Activated CD8-positive, alpha-beta memory T cell treated with anti-CD3 and anti-CD28 coated beads for 24 hours (primary cell): ENCODE measurements at regions not wholly inside any gene's neighbourhood (a gene's known extent, or its start where the extent isn't known, plus 50 kb on each side); places are given as distances from the start of the nearest gene placed in this dataset.
"Not testable (repeated sequence)": the region's sequence is repeated elsewhere in the genome, so short reads cannot be mapped to it uniquely, and the experiment has no call there.

Source experiments
- DNase-seq: peaks from one replicate; pipeline ENCODE4 v3.0.0-alpha.2; 2020

DNA sequence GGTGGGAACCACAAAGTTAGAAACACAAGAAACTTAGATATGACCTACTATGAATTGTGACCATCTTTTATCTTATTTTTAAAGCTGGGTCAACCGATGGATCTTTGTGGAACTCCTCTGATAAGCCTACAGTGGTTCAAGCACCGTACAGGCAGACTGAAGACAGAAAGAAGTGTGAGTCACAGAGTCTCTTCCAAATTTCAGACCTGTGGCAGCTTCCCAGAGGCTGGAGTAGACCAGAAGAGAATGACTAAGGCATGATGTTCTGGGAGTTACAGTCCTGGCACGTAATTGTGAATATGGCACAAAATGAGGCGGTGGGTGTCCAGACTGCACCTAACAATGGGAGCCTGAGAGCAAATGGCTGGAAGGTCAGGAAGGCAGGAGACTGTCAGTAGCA, 70.0 kb downstream of the LMO4 start:
- no peak for DNase-seq

DNA sequence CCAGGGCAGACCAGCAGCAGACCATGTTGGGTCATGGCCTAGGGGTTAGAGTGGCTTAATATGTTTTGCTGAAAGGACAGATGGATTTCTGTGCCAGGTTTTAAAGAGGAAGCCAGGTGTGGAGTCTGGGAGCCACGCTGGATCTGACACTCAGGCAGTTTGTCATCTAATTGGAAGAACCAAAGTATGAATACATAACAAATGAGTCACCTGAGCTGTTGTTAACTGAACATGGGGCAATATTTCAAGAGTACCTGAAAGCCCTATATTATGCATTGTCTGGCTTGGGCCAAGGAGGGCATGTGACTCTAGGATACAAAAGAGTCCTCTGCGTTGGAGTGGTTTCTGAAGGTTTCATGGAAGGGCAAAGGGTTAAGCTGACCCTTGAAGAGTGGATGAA, 70.6 kb downstream of the LMO4 start:
- DNase-seq: no peak

DNA sequence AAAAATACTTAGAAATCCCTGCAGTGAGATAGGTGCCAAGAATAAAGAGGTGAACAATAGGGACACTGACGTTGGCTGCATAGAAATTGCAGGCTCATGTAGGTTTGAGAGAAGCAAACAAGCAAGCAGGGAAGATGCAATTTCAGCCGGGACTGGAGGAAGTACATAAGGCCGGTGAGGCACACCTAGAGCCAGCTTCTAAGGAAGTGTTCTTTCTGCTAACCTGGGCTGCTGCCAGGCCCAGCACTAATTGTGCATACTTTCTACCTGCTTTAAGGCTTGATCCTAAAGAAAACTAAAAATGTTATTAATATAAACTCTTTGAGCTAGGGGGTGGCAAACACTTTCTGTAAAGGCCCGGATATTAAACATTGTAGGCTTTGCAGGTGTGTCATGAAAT, 71.0 kb downstream of the LMO4 start:
- no peak for DNase-seq

DNA sequence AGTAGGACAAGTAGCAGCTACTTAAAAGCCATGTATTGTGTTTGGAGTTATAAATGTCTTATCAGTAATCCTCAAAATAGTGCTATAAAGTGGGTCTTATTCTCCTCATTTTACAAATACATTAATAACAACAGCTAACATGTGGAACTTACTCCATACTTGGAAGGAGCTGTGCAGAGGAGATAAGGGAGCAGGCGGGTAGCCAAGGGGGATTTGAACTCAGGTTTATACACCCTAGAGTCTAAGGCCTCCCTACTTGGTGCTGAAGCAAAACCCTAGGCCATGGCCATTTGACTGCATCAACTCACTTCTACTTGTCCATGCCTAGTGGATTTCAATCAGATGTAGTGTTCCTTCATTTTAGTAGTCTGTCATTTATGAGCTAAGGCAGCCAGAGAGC, 72.1 kb downstream of the LMO4 start:
- no peak for DNase-seq

DNA sequence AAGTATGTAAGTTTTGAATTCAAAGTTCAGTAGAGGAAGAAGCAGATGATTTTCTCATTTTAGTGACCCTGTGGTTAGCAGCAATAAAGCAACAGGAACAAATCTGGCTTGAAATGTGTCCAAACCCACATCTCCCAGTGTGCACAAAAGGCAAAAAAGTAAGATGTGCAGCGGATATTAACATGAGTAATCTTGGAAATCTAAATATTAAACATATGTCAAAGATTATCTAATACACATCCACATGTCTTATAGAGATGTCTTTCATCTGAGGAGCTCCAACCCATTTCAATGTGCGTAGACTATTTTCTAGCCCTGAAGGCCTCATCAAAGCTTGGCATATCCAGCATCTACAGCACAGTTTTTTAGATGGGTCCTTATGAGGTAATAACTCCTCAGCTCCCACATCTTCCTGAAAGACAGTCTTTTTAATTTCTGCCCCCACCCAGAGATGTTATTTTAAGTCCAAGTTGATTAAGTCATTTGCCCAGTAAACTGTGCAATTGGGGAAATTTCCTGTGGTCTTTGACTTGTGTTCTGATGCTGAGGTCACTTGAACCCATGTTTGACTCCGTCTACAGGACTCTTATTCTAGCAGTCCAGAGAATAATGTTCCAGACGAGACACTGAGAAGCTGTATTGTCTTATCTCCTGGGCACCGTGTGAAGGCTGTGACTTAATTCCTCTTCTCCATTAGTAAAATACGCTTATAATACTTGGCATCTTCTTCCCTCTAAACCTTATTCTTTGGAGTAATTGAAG, 73.7 kb downstream of the LMO4 start:
- DNase-seq: no peak

DNA sequence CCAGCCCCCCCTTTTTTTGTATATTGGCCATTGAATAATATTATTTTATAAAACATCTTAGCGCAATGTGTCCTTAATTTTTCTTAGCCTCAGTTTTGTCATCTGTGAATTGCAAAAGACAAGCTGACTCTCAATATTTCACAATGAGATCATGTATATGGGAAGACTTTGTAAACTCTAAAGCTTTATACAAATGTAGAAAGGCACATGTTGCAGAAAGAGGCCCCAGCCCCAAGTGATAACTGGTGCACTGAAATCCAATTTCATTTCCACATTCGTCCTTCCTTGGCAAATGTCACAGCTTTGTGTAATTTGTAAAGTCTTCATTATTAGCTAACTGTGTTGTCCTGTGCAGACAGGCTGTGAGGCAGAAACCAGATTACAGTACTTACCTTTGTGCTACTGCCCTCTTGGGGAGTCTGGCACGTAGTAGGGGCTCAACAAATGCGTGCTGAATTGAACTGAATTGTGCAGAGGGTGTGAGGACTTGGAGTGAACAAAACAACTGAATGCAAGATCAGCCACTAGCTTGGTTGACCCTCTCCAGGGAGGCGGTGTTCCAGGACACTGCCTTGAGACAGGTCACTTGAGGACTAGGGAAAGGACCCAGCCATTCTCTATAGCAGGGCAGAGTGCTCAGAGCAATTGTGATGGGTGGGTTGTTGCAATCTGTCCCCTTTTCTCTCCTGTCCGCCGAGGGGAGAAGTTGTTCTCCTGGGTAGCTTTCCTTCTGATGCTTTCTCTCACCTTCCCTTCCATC, 74.6 kb downstream of the LMO4 start:
- DNase-seq: no peak

DNA sequence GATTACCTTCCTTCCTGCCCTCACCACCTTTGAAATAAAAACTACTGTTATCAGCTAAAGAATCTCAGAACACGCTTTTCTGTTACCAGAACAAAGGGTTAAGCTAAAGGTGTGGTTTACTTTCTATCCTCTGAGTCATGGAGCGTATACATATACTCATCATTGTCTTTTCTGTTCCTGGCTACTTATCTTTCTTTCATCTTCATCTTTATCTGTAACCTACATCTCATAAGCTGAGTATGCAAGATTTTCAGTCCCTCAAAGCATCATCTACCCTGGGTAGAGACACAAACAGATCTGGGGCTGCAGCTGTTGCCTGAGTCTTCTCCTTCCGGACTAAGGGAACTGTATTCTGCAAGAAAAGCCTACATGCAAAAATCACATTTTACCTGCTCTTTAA, 75.6 kb downstream of the LMO4 start:
- DNase-seq: no peak

DNA sequence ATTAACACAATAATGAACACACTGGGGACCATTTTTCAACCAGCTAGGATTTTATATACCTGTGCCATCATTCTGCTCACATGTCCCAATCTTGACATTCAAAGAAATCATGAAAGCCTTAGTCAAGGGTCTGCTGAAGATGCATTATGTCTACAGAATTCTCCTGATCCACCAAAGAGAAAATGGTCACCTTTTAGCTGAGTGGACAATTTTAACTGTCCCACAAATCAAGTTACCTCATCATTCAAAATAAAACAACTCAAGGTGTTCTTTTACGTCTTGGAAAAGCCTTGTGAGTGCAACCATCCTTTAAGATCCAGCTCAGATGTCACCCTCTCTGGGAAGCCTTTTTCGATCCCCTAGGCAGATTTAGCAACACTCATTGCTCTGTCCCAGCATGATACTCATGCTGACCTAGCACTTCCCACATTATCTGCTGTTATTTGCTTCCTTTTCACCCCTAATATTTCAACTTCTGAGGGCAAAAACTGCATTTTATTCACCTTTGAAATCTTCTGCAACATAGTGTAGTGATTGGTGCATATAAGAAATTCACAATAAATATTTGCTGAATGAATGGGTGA, 80.1 kb downstream of the LMO4 start:
- DNase-seq: no peak

DNA sequence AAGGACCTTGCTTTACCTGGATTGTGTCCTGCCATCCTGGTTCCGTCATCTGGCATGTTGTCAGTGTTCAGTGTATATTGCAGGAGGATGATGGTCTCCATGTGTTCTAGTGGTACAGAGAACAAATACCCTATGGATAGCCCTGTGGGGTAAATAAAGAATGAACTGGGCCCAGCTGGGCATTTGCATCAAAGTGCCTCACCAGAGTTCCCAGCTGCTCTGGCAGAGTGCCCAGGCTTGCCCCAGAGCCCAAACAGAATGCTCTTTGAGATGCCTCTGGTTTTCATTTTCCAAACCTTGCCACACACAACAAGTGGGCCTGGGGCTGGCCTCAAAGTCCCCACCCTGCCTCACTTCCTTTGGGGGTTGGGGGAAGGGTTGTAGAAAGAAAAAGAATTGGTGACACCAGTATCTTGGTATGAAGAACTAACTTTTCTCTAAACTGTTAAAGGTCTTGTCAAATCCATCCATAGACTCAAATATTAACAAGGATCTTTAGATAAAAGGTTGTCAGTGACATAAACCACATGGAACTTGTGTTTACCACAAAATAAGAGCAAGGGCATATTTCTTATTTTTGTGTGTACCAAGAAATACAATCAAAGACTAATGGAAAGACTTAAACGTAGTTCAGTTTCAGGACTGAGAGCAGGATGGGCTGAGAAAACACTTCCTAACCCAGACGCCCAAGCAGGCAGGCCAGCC, 82.2 kb downstream of the LMO4 start:
- no peak for DNase-seq

DNA sequence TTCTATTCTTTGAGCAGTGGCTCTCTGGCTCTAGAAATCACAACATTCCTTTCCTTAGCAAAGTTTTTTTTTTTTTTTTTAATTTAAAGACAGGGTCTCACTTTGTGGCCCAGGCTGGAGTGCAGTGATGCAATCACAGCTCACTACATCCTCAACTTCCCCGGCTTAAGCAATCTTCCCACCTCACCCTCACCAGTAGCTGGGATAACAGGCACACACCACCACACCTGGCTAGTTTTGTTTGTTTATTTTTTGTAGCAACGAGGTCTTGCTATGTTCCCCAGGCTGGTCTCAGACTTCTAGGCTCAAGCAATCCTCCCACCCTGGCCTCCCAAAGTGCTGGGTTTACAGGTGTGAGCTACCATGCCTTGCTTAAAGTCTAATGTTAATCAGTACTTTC, 85.2 kb downstream of the LMO4 start:
- DNase-seq: not testable (repeated sequence)

DNA sequence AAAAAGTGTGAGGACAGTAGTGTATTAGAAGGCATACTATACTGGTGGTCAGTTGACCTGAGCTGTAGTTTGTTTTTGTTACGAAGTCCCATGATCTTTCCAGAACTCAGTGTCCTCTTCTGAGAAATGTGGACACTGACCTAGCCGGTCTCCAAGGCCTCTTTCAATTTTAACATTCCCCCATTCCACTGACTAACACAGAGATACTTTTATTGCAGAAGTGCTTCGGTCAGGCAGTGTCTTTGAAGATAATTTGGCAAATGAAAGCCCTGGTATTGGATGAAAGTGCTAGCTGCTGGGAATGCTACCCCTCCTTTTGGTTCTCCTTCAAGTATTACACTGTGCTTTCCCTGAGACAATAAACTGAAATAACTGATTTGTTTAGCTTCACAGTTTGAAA, 89.4 kb downstream of the LMO4 start:
- no peak for DNase-seq

DNA sequence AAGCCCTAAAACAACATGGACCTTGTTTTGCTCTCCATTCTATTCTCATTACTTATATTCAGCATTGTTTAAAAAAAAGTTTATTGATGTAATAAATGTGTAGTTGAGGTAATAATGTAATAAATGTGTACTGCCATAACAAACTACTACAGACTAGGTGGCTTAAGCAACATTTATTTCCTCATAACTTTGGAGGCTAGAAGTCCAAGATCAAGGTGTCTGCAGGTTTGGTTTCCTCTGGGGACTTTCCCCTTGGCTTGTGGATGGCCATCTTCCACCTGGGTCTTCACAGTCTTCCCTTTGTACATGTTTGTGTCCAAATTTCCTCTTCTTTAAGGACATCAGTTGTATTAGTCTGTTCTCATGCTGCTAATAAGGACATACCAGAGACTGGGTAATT, 93.1 kb downstream of the LMO4 start:
- DNase-seq: no peak

DNA sequence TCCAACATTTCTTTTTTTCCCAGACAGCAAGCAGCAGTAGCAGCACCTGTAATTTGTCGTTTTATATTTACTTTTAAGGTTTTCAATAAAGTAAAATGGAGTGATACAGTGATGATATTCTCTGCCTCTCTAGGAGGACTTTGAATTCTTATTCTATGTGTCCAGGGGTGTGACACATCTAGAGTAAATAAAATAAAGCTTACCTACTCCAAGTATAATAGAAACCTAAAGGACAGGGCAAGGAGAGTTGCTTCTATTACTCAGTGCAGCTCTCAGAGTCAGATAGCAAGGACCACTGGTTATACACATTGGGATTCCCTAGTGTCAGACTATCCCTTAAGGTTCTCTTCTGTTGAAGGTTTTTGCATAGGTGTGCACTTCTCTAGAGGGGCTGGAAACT, 95.9 kb downstream of the LMO4 start:
- DNase-seq: no peak

DNA sequence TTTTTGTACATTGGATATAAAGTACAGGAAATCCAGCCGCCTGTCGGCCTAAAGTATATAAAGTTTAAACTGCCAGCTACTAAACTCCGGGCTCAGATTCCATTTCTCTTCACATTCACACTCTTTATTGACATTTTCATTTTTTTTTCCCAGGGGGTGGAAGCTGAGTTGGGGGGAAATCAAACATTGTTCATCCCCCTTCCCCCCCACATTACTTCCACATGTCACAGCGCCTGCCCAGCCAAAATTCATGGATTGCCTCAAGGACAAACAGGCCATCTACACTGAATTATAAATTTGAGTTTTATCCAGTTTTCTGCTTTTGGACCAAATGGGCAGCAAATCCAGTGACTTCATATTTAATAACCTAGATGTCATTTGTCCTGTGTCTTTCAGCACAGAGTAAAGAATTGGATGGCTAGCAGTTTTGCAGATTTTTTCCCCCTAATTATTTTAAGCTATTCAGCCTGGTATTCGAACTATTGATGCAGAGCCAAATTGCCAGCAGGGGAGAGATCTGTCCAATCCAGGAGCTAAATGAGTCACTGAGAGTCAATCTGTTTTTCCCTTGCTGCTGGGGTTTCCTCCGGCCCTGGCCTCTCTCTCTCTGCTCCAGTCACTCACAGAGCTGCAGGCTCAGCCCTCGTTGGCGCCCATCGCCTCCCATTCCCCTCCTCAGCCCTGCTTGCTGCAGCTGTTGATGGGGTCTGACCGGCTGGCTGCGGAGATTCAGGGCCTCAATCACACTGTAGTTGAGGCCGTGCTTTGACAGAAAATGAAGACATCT, 98.0 kb downstream of the LMO4 start:
- no peak for DNase-seq

DNA sequence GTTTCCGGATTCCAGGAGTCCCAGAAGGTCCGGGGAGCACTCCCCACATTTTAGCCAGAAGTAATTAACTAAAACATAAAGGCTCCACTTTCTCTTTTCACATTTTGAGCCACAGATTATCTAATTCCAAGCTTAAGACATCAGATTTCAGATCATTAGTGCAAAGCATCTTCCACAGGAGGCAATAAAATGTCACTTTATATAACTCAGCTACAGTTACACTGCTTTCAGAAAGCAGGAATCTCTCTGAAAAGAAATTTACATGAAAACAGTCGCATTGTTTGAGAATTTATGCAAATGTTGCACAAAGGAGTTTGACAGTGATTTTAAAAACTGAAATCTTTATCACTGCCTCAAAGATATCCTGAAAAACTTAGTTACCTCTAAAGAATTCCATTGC, 99.7 kb downstream of the LMO4 start:
- DNase-seq: no peak

DNA sequence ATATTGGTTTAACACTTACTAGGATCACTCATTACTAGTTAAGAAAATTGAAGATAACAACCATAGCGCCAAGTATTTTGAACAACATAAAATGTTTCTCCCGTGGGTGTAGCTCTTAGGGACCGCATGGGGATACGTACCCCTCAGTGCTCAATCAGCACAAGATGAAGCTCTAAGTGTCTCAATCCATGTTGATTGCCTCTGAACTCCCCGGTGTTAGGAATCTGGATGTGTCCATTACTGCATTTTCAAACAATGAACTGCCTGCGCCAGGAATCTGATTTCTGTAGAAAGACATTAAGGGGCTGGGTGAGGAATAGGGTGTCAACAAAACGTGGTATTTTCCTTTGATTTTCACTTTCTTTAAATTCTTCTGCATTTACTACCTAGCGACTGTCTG, 100.2 kb downstream of the LMO4 start:
- no peak for DNase-seq

DNA sequence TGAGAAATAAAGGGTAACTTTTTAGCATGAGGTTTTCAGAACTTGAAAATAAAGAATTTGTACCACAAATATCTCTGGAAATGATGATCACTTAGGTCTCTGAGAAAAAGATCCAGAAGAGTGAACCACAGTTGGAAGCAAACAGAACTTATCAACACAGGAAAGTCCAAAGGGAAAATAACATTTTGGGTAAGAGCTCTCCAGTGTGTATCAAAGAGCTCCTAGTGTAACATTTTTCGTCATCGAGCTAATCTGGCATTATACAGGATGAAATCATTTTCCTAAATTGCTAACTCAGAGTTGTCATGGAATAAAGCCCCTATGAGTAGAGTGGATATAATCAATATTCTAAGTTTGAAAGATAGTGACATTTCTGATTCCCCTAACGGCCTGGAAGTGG, 104.0 kb downstream of the LMO4 start:
- no peak for DNase-seq

DNA sequence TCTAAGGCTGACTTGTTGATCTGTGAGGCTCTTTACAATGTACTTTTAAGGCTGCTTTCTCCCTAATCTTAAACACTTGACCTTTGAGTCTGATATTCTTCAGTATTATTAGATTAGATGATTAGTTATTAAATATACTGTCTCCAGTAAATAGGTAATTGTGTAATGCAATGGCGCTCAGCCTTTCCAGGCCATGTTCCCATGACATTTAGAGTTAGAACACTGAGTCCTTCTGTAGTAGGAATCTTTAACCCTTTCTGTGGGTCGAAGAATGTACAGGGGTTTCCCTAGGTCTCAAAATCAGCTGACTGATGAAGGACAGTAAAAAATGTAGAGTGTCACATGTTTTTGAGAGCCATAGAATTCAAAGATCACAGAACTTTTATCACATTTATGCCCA, 104.4 kb downstream of the LMO4 start:
- DNase-seq: not testable (repeated sequence)

DNA sequence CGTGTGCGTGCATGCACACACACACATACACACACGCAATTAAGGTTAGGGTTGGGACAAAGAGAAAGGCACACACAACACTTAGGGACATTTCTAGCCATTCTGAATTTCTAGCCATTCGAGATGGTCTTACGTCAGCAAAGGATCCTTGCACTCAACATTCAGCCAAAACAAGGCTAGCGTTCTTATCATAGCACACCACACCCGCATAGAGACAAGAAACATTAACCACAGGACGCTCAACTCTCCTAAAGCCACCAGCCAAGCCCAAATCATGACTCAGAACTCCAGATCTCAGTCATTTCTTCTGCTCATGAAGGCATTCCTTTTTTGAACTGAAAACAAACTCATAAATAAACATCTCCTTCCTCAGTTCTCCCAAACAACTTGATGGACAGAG, 106.8 kb downstream of the LMO4 start:
- no peak for DNase-seq

DNA sequence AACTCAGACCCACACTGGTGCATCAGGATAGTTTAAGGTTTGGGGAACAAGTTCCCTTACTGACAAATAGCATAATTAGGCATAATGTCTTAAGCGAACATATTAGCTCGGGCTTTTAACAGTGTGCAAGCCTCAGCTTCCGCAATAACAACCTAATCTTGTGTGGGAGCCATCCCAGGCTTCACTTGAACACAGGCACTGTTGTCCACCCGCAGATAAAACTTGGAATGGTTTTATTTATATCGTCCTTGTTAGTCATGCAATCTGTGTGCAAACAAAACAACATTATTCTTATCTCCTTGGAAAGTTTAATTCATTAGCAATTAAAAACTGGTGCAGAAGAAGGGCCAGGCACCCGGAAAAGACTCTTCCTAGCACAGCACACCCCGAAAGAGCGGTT, 107.4 kb downstream of the LMO4 start:
- DNase-seq: not testable (repeated sequence)

DNA sequence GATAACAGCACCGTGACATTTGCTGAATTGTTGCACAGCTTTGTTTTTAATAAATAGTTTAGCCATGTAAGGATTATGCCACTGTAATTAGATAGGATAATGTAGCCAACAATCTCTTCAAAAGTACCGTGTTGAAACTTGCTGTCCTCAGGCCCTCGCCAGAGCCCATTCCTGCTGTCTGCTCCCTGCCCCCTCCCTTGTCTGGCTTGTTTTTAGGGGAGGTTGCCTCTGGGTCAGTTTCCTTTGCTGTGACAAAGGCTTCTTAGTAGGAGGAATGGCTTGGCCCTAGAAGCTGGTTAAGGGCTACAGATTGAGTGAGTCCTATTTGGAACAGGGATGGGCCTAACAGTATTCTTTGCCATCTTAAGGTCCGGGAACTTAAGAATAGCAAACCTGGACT, 107.9 kb downstream of the LMO4 start:
- DNase-seq: no peak

DNA sequence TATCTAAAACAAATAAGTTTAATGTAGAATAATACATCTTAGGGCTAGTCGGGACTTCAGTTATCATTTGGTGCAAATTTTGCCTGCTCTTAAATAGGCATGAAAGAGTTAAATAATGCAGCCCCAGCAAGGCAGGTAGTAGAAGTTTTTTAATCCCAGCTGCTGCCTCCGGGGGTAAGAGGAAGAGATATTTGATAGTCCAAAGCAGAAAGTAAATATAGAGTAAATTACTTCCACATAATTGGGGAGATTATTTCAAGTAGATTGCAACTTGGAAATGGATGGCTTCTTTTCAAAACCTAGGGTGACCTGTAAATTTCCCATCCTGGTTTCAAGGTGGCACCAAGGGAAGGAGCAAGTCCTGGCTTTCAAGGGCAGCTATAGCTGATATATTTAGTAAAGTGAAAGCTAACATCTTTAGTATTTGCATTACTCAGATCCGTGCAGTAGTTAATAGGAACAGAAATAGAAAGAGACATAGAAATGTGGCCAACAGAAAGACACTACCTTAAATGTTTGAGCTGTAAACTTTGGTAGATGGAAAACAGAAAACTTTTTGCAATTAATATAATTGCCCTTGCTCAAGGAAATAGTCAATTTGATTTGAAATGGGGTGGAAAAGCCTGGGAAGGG, 109.1 kb downstream of the LMO4 start:
- no peak for DNase-seq
